Coronary artery (tissue), 2 donors: ENCODE measurements at regions not wholly inside any gene's neighbourhood (a gene's known extent, or its start where the extent isn't known, plus 50 kb on each side); places are given as distances from the start of the nearest gene placed in this dataset.
"Not testable (repeated sequence)": the region's sequence is repeated elsewhere in the genome, so short reads cannot be mapped to it uniquely, and the experiment has no call there.

Experiments used
- DNase-seq: peaks from one replicate; pipeline ENCODE4 v3.0.0-alpha.2; 2017; ENCODE audit warnings: low spot score
- H3K27ac ChIP-seq, 2 donors: fragments of 200-600 bp; sonication (generic); one replicate each; pipeline ENCODE4 v1.5.1; 2016 to 2019
- H3K4me3 ChIP-seq: fragments of 200-600 bp; sonication (generic); 2 replicates; pipeline ENCODE4 v1.5.1; 2016; ENCODE audit warnings: mild to moderate bottlenecking, moderate library complexity
- TF ChIP-seq, protein P1 (sequence below): fragments of 200-600 bp; sonication (generic); IDR thresholded peaks from one replicate; pipeline ENCODE4 v1.5.1; 2019; ENCODE audit warnings: antibody characterized with exemption

GRCh38 chr5:34409373-34409772, 246.8 kb upstream of the RAI14 start:
- TF ChIP-seq, protein P1, sequence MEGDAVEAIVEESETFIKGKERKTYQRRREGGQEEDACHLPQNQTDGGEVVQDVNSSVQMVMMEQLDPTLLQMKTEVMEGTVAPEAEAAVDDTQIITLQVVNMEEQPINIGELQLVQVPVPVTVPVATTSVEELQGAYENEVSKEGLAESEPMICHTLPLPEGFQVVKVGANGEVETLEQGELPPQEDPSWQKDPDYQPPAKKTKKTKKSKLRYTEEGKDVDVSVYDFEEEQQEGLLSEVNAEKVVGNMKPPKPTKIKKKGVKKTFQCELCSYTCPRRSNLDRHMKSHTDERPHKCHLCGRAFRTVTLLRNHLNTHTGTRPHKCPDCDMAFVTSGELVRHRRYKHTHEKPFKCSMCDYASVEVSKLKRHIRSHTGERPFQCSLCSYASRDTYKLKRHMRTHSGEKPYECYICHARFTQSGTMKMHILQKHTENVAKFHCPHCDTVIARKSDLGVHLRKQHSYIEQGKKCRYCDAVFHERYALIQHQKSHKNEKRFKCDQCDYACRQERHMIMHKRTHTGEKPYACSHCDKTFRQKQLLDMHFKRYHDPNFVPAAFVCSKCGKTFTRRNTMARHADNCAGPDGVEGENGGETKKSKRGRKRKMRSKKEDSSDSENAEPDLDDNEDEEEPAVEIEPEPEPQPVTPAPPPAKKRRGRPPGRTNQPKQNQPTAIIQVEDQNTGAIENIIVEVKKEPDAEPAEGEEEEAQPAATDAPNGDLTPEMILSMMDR: no peak
- no peak for DNase-seq
- H3K27ac ChIP-seq: no peak overlapping the region
- no peak overlapping the region for H3K4me3 ChIP-seq

DNA sequence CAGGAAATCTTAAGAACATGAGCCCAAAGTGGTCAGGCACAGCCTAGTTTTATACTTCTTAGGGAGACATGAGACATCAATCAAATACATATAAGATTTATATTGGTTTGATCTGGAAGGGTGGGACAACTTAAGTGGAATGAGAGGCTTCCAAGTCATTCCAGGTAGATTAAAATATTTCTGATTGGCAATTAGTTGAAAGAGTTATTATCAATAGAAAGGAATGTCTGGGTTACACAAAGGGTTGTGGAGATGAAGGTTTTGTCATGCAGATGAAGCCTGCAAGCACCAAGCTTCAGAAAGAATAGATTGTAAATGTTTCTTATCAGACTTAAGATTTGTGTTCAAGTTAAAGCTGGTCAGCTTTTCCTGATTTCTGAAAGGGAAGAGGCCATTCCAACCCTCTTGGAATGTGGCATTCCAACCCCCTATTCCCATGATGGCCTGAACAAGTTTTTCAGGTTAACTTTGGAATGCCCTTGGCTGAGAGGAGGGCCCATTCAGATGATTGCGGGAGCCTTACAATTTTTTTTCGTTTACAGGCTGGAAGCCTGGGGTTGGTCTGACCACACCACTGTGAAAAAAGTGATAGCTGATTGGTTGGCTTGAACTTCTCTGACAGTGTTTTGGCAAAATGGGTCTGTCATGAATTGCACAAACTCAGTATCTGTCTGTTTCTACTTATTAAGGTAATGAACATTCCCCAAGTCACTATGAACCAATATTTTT, 245.6 kb upstream of the RAI14 start:
- Histone ChIP-seq H3K27ac (no peak overlapping the region), H3K4me3 (no peak overlapping the region)
- TF ChIP-seq, protein P1: no peak
- no peak for DNase-seq

GRCh38 chr5:34411470-34412346, 244.4 kb upstream of the RAI14 start:
- no peak overlapping the region for H3K27ac ChIP-seq
- no peak overlapping the region for H3K4me3 ChIP-seq
- TF ChIP-seq, protein P1: no peak
- DNase-seq: no peak

DNA sequence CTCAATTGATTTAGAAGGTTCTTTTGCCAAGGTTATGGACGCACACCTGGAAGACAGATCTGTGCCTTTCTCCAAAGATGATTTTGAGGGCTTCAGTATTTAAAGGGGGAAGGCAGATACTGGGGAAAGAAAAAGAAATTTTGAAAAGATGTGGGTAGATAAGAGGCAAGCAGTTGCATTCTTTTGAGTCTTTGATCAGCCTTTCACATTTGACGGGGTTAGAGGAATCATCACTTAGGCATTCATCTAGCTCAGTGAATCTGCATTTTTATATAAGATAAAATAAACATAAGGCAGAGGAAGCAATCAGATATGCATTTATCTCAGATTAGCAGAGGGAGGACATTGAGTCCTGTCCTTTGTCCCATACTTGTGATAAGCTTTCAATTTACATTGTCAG, 243.4 kb upstream of the RAI14 start:
- DNase-seq: no peak

GRCh38 chr5:34415559-34416198, 240.4 kb upstream of the RAI14 start:
- Histone ChIP-seq H3K27ac (no peak overlapping the region), H3K4me3 (no peak overlapping the region)
- TF ChIP-seq, protein P1: no peak
- no peak for DNase-seq

More for the DNA sequence above, 243.4 kb upstream of the RAI14 start:
- TF ChIP-seq, protein P1: no peak
- H3K4me3 ChIP-seq: no peak overlapping the region
- H3K27ac ChIP-seq: no peak overlapping the region

DNA sequence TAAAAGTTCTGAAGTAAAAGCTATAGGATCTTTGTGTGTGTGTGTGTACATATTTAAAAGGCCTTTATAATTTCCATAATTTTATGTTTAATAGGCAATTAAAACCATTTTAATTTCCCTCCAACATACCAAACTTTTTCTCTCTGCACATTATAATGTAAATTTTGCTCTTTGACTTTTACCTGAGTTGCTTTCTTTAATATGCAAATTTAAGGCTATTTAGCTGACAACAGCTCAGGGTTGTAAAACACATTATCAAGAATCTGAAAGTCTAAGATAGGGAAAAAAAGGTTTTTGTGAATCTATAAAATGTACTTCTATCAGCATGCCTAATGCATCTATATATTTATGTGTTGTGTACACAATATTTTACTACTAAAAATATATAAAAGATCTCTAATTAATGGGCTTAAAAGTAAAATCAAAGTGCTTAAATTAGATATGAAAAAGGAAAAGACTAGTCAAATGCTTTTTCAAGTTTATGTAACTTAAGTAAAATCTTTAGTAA, 239.6 kb upstream of the RAI14 start:
- DNase-seq: no peak
- Histone ChIP-seq H3K4me3 (no peak overlapping the region), H3K27ac (no peak overlapping the region)
- TF ChIP-seq, protein P1: no peak

DNA sequence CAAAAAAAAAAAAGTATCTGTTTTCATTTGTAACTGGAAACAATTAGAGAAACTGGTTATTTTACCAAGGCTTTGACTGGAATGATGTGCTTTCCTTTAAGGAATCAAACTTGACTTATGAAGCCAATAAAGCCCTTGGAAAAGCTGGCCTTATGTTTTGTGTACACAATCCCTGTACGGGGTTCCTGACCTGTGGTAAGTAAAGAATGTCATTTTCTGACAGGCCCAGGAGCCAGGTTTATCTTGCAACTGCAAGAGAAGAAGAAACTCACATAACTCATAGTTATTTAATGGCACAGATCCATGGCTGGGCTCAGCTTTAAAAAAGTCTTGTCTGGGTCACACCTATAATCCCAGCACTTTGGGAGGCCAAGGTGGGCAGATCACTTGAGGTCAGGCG, 235.9 kb upstream of the RAI14 start:
- H3K4me3 ChIP-seq, DNase-seq, H3K27ac ChIP-seq: not testable (repeated sequence)
